ENCODE measurements at regions not wholly inside any gene's neighbourhood (a gene's known extent, or its start where the extent isn't known, plus 50 kb on each side); places are given as distances from the start of the nearest gene placed in this dataset.

- Mint-ChIP-seq H3K36me3 (ENCODE audit: low read depth) (no peaks in the 10 kb centered on the region), H3K9me3 (ENCODE audit: low read depth) (no peaks in the 10 kb centered on the region), H3K4me1 (ENCODE audit: low read depth) (no peaks in the 10 kb centered on the region), H3K27ac (ENCODE audit: unreplicated experiment) (no peak overlapping the region), H3K4me3 (ENCODE audit: unreplicated experiment) (no peak overlapping the region), H3K27me3 (ENCODE audit: low read depth) (peaks cover 2% of the 10 kb centered on the region)
- no peak for TF ChIP-seq CTCF (IDR thresholded peaks at IDR 0.05)
- DNase-seq (ENCODE audit: low spot score): no peak
Measured at GRCh38 chr2:224287531-224287930, 114.4 kb downstream of the FAM124B start.

- H3K36me3 Mint-ChIP-seq (ENCODE audit: low read depth): no peaks in the 10 kb centered on the region
- H3K4me3 Mint-ChIP-seq (ENCODE audit: unreplicated experiment): no peak overlapping the region
- TF ChIP-seq CTCF (IDR thresholded peaks at IDR 0.05): peak; percentile 25
- no peak for DNase-seq (ENCODE audit: low spot score)
- peaks cover 2% of the 10 kb centered on the region for H3K27me3 Mint-ChIP-seq (ENCODE audit: low read depth)
- H3K9me3 Mint-ChIP-seq (ENCODE audit: low read depth): no peaks in the 10 kb centered on the region
- H3K4me1 Mint-ChIP-seq (ENCODE audit: low read depth): no peaks in the 10 kb centered on the region
- no peak overlapping the region for H3K27ac Mint-ChIP-seq (ENCODE audit: unreplicated experiment)
Measured at GRCh38 chr2:224286923-224287322, 115.0 kb downstream of the FAM124B start.

- no peaks in the 10 kb centered on the region for H3K4me1 Mint-ChIP-seq (ENCODE audit: low read depth)
- H3K36me3 Mint-ChIP-seq (ENCODE audit: low read depth): no peaks in the 10 kb centered on the region
- H3K27me3 Mint-ChIP-seq (ENCODE audit: low read depth): peaks cover 2% of the 10 kb centered on the region
- no peak for DNase-seq (ENCODE audit: low spot score)
- H3K27ac Mint-ChIP-seq (ENCODE audit: unreplicated experiment): no peak overlapping the region
- peak; percentile 98 for TF ChIP-seq CTCF (IDR thresholded peaks at IDR 0.05)
- H3K9me3 Mint-ChIP-seq (ENCODE audit: low read depth): no peaks in the 10 kb centered on the region
- H3K4me3 Mint-ChIP-seq (ENCODE audit: unreplicated experiment): no peak overlapping the region
Measured at GRCh38 chr2:224284134-224284946, 117.6 kb downstream of the FAM124B start.

GRCh38 chr2:224283466-224283965, 118.4 kb downstream of the FAM124B start:
- no peak for TF ChIP-seq CTCF (IDR thresholded peaks at IDR 0.05)

GRCh38 chr2:224281374-224281773, 120.5 kb downstream of the FAM124B start:
- Mint-ChIP-seq H3K4me1 (ENCODE audit: low read depth) (peaks cover 14% of the 10 kb centered on the region), H3K27ac (ENCODE audit: unreplicated experiment) (no peak overlapping the region), H3K27me3 (ENCODE audit: low read depth) (peaks cover 2% of the 10 kb centered on the region), H3K4me3 (ENCODE audit: unreplicated experiment) (no peak overlapping the region), H3K36me3 (ENCODE audit: low read depth) (no peaks in the 10 kb centered on the region), H3K9me3 (ENCODE audit: low read depth) (no peaks in the 10 kb centered on the region)
- TF ChIP-seq CTCF (IDR thresholded peaks at IDR 0.05): no peak
- DNase-seq (ENCODE audit: low spot score): no peak

More at GRCh38 chr2:224283466-224283965, 118.4 kb downstream of the FAM124B start:
- Mint-ChIP-seq H3K9me3 (ENCODE audit: low read depth) (no peaks in the 10 kb centered on the region), H3K27me3 (ENCODE audit: low read depth) (peaks cover 2% of the 10 kb centered on the region), H3K27ac (ENCODE audit: unreplicated experiment) (no peak overlapping the region), H3K4me3 (ENCODE audit: unreplicated experiment) (no peak overlapping the region), H3K4me1 (ENCODE audit: low read depth) (peaks cover 7% of the 10 kb centered on the region), H3K36me3 (ENCODE audit: low read depth) (no peaks in the 10 kb centered on the region)
- no peak for DNase-seq (ENCODE audit: low spot score)
